ENCODE measurements at regions not wholly inside any gene's neighbourhood (a gene's known extent, or its start where the extent isn't known, plus 50 kb on each side); places are given as distances from the start of the nearest gene placed in this dataset.

GRCh38 chr6:167398214-167399050, 73.5 kb downstream of the TTLL2 start:
- TF ChIP-seq CTCF (IDR thresholded peaks at IDR 0.05) (no peak), ZFX (IDR thresholded peaks at IDR 0.05; ENCODE audit: borderline replicate concordance) (no peak)
